ENCODE measurements at regions not wholly inside any gene's neighbourhood (a gene's known extent, or its start where the extent isn't known, plus 50 kb on each side); places are given as distances from the start of the nearest gene placed in this dataset.

DNA sequence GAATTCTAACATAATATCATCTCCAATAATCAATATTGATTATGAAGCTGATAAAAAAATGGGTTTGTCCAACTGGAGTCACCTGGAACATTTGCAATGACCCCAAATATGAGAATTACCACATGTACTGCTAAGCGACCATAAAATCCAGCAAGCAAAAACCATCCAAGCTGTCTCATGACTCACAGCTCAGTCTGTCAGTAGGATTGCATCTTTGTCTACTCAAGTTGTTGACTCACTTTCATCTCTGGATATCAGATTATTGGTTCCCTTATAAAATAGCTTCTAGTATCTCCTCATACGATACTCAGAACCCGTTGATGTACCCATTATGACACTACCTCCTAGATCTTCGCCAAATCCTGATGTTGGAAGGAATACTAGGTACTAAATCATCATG is 209.8 kb upstream of the ATP11B start:
- no peak for ATAC-seq
- ChIA-PET CTCF (no interaction called here), POLR2A (no interaction called here)
- intact Hi-C loops (cut with micrococcal nuclease; ENCODE audit: unreplicated experiment) (no loop called here), in situ Hi-C loops (cut with HindIII; ENCODE audit: low pct_unique_long_range_greater_than_20kb, low sequenced_read_pairs) (no loop called here)
- DNase-seq (ENCODE audit: low read depth, low spot score): no peak
- Histone ChIP-seq H3K4me3 (ENCODE audit: low read depth in 2 of 2, low read length in 2 of 2) (no peak overlapping the region), H3K4me1 (ENCODE audit: control insufficient read depth, insufficient read depth, low read length) (no peaks in the 10 kb centered on the region), H3K27me3 (ENCODE audit: control insufficient read depth, insufficient read depth, low read length) (no peaks in the 10 kb centered on the region), H3K9me3 (ENCODE audit: control insufficient read depth, insufficient read depth, low read depth, low read length) (no peaks in the 10 kb centered on the region), H3K27ac (ENCODE audit: low read length) (no peak overlapping the region), H3K36me3 (ENCODE audit: control insufficient read depth, insufficient read depth, low read length) (no peaks in the 10 kb centered on the region)
- BruUV-seq (replicated peaks): no TSS peak
- TF ChIP-seq POLR2AphosphoS5 (IDR thresholded peaks at IDR 0.05; ENCODE audit: low read depth, low read length) (no peak), TCF7L2 (IDR thresholded peaks at IDR 0.05; ENCODE audit: low read depth, low read length) (no peak), SIN3A (IDR thresholded peaks at IDR 0.05; ENCODE audit: borderline replicate concordance, insufficient read depth, low read depth, low read length) (no peak)
- TF ChIP-seq, protein P1, sequence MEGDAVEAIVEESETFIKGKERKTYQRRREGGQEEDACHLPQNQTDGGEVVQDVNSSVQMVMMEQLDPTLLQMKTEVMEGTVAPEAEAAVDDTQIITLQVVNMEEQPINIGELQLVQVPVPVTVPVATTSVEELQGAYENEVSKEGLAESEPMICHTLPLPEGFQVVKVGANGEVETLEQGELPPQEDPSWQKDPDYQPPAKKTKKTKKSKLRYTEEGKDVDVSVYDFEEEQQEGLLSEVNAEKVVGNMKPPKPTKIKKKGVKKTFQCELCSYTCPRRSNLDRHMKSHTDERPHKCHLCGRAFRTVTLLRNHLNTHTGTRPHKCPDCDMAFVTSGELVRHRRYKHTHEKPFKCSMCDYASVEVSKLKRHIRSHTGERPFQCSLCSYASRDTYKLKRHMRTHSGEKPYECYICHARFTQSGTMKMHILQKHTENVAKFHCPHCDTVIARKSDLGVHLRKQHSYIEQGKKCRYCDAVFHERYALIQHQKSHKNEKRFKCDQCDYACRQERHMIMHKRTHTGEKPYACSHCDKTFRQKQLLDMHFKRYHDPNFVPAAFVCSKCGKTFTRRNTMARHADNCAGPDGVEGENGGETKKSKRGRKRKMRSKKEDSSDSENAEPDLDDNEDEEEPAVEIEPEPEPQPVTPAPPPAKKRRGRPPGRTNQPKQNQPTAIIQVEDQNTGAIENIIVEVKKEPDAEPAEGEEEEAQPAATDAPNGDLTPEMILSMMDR (IDR thresholded peaks at IDR 0.05): no peak
- TF ChIP-seq, protein P2, sequence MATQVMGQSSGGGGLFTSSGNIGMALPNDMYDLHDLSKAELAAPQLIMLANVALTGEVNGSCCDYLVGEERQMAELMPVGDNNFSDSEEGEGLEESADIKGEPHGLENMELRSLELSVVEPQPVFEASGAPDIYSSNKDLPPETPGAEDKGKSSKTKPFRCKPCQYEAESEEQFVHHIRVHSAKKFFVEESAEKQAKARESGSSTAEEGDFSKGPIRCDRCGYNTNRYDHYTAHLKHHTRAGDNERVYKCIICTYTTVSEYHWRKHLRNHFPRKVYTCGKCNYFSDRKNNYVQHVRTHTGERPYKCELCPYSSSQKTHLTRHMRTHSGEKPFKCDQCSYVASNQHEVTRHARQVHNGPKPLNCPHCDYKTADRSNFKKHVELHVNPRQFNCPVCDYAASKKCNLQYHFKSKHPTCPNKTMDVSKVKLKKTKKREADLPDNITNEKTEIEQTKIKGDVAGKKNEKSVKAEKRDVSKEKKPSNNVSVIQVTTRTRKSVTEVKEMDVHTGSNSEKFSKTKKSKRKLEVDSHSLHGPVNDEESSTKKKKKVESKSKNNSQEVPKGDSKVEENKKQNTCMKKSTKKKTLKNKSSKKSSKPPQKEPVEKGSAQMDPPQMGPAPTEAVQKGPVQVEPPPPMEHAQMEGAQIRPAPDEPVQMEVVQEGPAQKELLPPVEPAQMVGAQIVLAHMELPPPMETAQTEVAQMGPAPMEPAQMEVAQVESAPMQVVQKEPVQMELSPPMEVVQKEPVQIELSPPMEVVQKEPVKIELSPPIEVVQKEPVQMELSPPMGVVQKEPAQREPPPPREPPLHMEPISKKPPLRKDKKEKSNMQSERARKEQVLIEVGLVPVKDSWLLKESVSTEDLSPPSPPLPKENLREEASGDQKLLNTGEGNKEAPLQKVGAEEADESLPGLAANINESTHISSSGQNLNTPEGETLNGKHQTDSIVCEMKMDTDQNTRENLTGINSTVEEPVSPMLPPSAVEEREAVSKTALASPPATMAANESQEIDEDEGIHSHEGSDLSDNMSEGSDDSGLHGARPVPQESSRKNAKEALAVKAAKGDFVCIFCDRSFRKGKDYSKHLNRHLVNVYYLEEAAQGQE (IDR thresholded peaks at IDR 0.05; ENCODE audit: insufficient read depth in 1 of 2, low read depth in 2 of 2, low read length in 1 of 2): no peak

DNA sequence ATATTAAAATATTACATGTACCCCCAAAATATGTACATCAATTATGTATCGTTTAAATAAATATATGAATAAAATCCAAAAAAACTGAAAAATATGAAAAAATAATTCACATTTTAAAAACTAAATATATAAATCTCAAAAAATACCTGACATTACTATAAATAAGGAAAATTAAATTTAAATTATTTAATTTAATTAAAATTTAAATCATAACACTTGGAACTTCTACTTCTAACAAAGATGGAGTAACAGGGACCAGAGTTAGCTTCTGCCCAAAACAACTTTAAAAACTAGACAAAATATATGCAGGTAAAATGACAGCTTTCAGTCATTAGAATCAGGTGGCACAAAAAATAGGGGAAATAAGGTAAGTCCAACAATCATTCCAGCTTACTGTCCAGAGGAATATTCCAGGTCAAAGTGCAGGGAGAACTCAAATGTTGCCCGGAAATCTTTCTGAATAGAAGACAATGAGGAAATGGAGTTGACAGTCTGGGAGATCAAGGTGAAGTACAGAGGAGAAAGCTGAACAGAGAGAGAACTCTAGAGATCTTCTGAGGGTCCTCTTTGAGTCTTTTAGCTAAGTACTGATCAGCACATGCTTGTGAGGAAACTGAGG is 207.7 kb upstream of the ATP11B start:
- no peak for DNase-seq (ENCODE audit: low read depth, low spot score)
- no peak overlapping the region for H3K27ac ChIP-seq (ENCODE audit: low read length)
- H3K4me1 ChIP-seq (ENCODE audit: control insufficient read depth, insufficient read depth, low read length): no peaks in the 10 kb centered on the region
- H3K4me3 ChIP-seq (ENCODE audit: low read depth in 2 of 2, low read length in 2 of 2): no peak overlapping the region
- ATAC-seq: no peak
- ChIA-PET POLR2A (no interaction called here), CTCF (interaction anchor here (0.6 kb wide), 1 partner anchor 62 kb away, joined by 12 read pairs; no protein-coding TSS in a partner anchor)
- in situ Hi-C loops (cut with HindIII; ENCODE audit: low pct_unique_long_range_greater_than_20kb, low sequenced_read_pairs) (no loop called here), intact Hi-C loops (cut with micrococcal nuclease; ENCODE audit: unreplicated experiment) (no loop called here)
- no peaks in the 10 kb centered on the region for H3K36me3 ChIP-seq (ENCODE audit: control insufficient read depth, insufficient read depth, low read length)
- H3K27me3 ChIP-seq (ENCODE audit: control insufficient read depth, insufficient read depth, low read length): no peaks in the 10 kb centered on the region
- H3K9me3 ChIP-seq (ENCODE audit: control insufficient read depth, insufficient read depth, low read depth, low read length): no peaks in the 10 kb centered on the region
- TF ChIP-seq SIN3A (IDR thresholded peaks at IDR 0.05; ENCODE audit: borderline replicate concordance, insufficient read depth, low read depth, low read length) (no peak), TCF7L2 (IDR thresholded peaks at IDR 0.05; ENCODE audit: low read depth, low read length) (no peak), POLR2AphosphoS5 (IDR thresholded peaks at IDR 0.05; ENCODE audit: low read depth, low read length) (no peak)
- TF ChIP-seq, protein P1 (IDR thresholded peaks at IDR 0.05): no peak
- TF ChIP-seq, protein P2 (IDR thresholded peaks at IDR 0.05; ENCODE audit: insufficient read depth in 1 of 2, low read depth in 2 of 2, low read length in 1 of 2): no peak
- no TSS peak for BruUV-seq (replicated peaks)

All from Panc1 (cell line).